PFSK-1 (cell line): ENCODE measurements at regions not wholly inside any gene's neighbourhood (a gene's known extent, or its start where the extent isn't known, plus 50 kb on each side); places are given as distances from the start of the nearest gene placed in this dataset.

Source experiments
- POLR2AphosphoS5 ChIP-seq: IDR thresholded peaks from 2 replicates; pipeline ENCODE4 v1.6.1; 2012; ENCODE audit warnings: low read depth, mild to moderate bottlenecking, control low read depth, low read length, moderate library complexity
- REST ChIP-seq, 2 experiments: IDR thresholded peaks; 2 replicates each; pipeline versions ENCODE4 v1.6.1 to v1.8.0; 2011 to 2012; ENCODE audit warnings: low read depth in 2 of 2, low read length in 2 of 2, control low read depth in 1 of 2, inconsistent platforms in 1 of 2, mild to moderate bottlenecking in 1 of 2, moderate library complexity in 1 of 2; ENCODE audit not compliant: insufficient read depth in 1 of 2
- TAF1 ChIP-seq: IDR thresholded peaks from 2 replicates; pipeline ENCODE4 v1.6.1; 2012; ENCODE audit warnings: low read length, control low read depth, borderline replicate concordance; ENCODE audit not compliant: insufficient read depth

GRCh38 chr18:2390158-2390557 lies 181.1 kb downstream of the METTL4 start:
- TF ChIP-seq REST (IDR thresholded peaks at IDR 0.05; ENCODE audit: insufficient read depth in 1 of 2, low read depth in 2 of 2, low read length in 2 of 2): no peak
- TF ChIP-seq TAF1: no peak
- TF ChIP-seq POLR2AphosphoS5: no peak
